ENCODE measurements at regions not wholly inside any gene's neighbourhood (a gene's known extent, or its start where the extent isn't known, plus 50 kb on each side); places are given as distances from the start of the nearest gene placed in this dataset.

DNA sequence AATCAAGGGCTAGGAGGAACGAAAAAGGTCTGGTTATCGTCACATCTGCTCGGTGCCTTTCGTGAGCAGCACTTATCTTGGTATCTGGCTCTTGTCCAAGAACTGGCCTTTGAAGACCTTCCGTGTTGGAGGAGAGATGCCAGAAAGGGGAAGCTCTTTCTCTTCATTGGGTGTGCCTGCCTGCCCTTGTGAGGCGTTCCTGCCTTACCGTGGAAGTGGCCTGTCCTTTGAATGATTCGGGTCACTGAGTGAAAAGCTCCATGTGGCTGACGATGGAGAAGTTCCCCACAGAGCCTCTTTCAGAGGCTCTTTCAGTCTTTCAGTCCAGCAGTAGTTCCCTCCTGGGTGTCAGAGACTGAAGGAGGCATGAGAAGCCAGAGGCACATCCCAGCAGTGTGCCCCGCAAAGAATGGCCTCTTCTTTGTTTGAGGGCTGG lies 121.5 kb upstream of the SLC10A2 start:
- no peaks in the 10 kb centered on the region for H3K9me3 ChIP-seq
- intact Hi-C loops (cut with DNase I): no loop called here
- TF ChIP-seq, protein P1, sequence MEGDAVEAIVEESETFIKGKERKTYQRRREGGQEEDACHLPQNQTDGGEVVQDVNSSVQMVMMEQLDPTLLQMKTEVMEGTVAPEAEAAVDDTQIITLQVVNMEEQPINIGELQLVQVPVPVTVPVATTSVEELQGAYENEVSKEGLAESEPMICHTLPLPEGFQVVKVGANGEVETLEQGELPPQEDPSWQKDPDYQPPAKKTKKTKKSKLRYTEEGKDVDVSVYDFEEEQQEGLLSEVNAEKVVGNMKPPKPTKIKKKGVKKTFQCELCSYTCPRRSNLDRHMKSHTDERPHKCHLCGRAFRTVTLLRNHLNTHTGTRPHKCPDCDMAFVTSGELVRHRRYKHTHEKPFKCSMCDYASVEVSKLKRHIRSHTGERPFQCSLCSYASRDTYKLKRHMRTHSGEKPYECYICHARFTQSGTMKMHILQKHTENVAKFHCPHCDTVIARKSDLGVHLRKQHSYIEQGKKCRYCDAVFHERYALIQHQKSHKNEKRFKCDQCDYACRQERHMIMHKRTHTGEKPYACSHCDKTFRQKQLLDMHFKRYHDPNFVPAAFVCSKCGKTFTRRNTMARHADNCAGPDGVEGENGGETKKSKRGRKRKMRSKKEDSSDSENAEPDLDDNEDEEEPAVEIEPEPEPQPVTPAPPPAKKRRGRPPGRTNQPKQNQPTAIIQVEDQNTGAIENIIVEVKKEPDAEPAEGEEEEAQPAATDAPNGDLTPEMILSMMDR (IDR thresholded peaks at IDR 0.05): no peak
- no peak for ATAC-seq
- no peak for DNase-seq
- H3K36me3 ChIP-seq: no peaks in the 10 kb centered on the region
- no peak overlapping the region for H3K4me3 ChIP-seq
- H3K27ac ChIP-seq: no peak overlapping the region
- H3K4me1 ChIP-seq: no peaks in the 10 kb centered on the region
- no peaks in the 10 kb centered on the region for H3K27me3 ChIP-seq (ENCODE audit: low read depth)

DNA sequence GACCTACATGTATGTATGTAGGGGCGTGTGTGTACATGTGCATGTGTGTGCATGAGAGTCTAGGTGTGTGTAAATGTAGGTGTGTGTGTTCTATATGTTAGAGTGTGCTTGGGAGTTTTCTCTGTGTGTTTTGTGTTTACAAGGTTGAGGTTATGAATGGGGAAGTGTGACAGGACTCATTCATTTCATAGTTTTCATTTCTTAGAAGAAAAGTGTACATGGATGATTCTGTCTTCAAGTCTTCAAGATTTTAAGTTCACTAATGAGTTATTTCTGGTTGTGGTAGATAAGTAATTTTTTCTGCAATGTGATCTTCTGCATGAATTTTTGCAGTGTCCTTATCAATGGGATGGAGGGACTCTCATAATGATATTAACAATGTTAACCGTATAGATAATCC lies 118.2 kb upstream of the SLC10A2 start:
- Histone ChIP-seq H3K27ac (no peak overlapping the region), H3K36me3 (no peaks in the 10 kb centered on the region), H3K4me1 (no peaks in the 10 kb centered on the region), H3K9me3 (no peaks in the 10 kb centered on the region), H3K27me3 (ENCODE audit: low read depth) (no peaks in the 10 kb centered on the region), H3K4me3 (no peak overlapping the region)
- TF ChIP-seq, protein P1 (IDR thresholded peaks at IDR 0.05): no peak
- ATAC-seq (no peak), DNase-seq (no peak)
- intact Hi-C loops (cut with DNase I): no loop called here

DNA sequence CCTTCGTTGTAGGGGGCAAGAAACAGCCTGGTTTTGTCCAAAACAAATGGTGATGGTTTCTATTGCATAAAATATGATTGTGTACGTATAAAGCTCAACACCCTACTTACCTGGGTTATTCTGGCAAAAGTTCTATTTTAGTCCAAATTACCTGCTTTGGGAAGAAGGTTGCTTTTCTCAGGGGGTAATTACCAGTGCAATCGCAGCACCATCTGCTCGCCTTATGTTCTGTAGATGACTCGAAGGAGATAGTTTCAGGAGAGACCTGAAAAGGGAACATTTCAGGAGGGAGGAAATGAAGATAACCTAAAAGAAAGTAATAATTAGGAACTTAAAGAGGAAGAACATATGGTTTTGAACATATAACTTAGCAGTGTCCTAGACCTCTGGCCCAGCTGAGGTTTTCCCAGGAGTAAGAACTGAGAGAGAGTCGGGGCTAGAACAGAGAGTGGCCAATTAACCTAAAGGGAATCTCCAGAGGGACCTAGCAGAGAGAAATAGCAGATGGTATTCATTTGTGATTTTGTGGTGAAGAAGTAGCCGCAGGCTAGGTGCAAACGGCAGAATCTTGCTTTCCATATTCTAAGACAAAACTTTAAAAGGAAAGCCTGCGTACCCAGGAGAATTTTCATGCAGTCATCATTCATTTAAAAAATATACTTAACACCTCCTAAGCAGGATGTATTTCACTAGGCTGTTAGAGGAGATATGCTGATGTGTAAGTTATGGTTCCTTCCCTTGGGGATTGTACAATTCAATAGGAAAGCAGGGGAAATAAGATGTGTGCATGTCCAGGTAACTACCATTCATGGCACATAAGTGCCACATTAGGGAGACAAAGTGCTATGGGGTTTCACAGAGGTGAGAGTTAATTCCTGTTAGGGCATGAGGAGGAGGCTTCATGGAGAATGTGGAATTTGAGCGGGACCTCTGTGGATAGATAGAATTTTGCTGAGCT lies 113.0 kb upstream of the SLC10A2 start:
- intact Hi-C loops (cut with DNase I): no loop called here
- no peaks in the 10 kb centered on the region for H3K36me3 ChIP-seq

DNA sequence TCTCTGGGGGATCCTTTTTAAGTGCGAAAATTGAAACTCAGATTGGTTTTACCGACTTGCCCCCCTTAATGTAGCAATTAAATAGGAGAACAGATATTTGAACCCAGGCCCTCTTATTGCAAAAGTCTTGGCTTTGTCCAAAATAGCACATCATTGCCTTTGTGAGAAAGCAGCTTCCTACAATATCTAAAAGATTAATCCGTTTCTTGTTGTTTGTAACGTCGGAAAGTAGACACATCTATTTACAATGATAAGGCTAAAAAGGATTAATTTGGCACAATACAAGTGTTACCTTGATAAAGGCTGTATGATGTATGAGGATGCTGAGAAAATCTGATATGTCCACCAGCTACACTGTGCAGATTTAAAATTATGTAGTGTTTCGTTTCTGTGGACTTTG lies 108.7 kb upstream of the SLC10A2 start:
- Histone ChIP-seq H3K4me3 (no peak overlapping the region), H3K27ac (no peak overlapping the region), H3K36me3 (no peaks in the 10 kb centered on the region), H3K27me3 (ENCODE audit: low read depth) (no peaks in the 10 kb centered on the region), H3K9me3 (no peaks in the 10 kb centered on the region), H3K4me1 (no peaks in the 10 kb centered on the region)
- TF ChIP-seq, protein P1 (IDR thresholded peaks at IDR 0.05): no peak
- no peak for ATAC-seq
- no peak for DNase-seq
- intact Hi-C loops (cut with DNase I): no loop called here

More for the DNA sequence above, 113.0 kb upstream of the SLC10A2 start:
- TF ChIP-seq, protein P1 (IDR thresholded peaks at IDR 0.05): no peak
- Histone ChIP-seq H3K4me1 (no peaks in the 10 kb centered on the region), H3K27me3 (ENCODE audit: low read depth) (no peaks in the 10 kb centered on the region), H3K4me3 (no peak overlapping the region), H3K9me3 (no peaks in the 10 kb centered on the region), H3K27ac (no peak overlapping the region)
- ATAC-seq (no peak), DNase-seq (no peak)

DNA sequence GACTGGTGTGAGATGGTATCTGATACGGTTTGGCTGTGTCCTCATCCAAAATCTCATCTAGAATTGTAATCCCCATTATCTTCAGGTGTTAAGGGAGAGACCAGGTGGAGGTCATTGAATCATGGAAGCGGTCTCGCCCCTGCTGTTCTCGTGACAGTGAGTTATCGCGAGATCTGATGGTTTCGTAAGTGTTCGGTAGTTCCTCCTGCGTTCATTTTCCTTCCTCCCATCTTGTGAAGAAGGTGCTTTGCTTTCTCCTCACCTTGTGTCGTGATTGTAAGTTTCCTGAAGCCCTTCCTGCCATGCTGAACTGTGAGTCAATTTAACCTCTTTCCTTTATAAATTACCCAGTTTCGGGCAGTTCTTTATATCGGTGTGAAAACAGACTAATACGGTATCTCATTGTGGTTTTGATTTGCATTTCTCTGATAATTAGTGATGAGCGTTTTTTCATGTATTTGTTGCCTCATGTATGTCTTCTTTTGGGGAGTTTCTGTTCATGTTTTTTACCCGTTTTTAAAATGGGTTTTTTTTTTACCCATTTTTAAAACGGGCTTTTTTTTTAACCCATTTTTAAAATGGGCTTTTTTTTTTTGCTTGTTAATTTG lies 102.8 kb upstream of the SLC10A2 start:
- intact Hi-C loops (cut with DNase I): no loop called here
- H3K36me3 ChIP-seq: no peaks in the 10 kb centered on the region

More for the DNA sequence above, 102.8 kb upstream of the SLC10A2 start:
- DNase-seq: no peak
- H3K4me3 ChIP-seq: no peak overlapping the region
- no peak for ATAC-seq
- no peaks in the 10 kb centered on the region for H3K4me1 ChIP-seq
- H3K27me3 ChIP-seq (ENCODE audit: low read depth): no peaks in the 10 kb centered on the region
- no peaks in the 10 kb centered on the region for H3K9me3 ChIP-seq
- TF ChIP-seq, protein P1 (IDR thresholded peaks at IDR 0.05): no peak
- no peak overlapping the region for H3K27ac ChIP-seq
